HFF-Myc (cell line): ENCODE measurements at regions not wholly inside any gene's neighbourhood (a gene's known extent, or its start where the extent isn't known, plus 50 kb on each side); places are given as distances from the start of the nearest gene placed in this dataset.

Experiments
- DNase-seq: peaks from one replicate; pipeline ENCODE4 v3.0.0-alpha.2; 2011; ENCODE audit warnings: low read depth; ENCODE audit errors: extremely low read depth
- H3K4me3 ChIP-seq: replicated peaks from 2 replicates; pipeline ENCODE4 v1.5.1; 2011; ENCODE audit warnings: low read depth, mild to moderate bottlenecking, control low read depth, low read length
- TF ChIP-seq, protein P1 (sequence below): IDR thresholded peaks from 2 replicates; pipeline ENCODE4 v1.5.1; 2012; ENCODE audit warnings: mild to moderate bottlenecking, low read depth, low read length, control low read depth; ENCODE audit errors: missing control alignments

GRCh38 chr1:200238311-200238710, 171.5 kb downstream of the ZNF281 start:
- no peak for DNase-seq
- no peak overlapping the region for H3K4me3 ChIP-seq
- TF ChIP-seq, protein P1, sequence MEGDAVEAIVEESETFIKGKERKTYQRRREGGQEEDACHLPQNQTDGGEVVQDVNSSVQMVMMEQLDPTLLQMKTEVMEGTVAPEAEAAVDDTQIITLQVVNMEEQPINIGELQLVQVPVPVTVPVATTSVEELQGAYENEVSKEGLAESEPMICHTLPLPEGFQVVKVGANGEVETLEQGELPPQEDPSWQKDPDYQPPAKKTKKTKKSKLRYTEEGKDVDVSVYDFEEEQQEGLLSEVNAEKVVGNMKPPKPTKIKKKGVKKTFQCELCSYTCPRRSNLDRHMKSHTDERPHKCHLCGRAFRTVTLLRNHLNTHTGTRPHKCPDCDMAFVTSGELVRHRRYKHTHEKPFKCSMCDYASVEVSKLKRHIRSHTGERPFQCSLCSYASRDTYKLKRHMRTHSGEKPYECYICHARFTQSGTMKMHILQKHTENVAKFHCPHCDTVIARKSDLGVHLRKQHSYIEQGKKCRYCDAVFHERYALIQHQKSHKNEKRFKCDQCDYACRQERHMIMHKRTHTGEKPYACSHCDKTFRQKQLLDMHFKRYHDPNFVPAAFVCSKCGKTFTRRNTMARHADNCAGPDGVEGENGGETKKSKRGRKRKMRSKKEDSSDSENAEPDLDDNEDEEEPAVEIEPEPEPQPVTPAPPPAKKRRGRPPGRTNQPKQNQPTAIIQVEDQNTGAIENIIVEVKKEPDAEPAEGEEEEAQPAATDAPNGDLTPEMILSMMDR = no peak

DNA sequence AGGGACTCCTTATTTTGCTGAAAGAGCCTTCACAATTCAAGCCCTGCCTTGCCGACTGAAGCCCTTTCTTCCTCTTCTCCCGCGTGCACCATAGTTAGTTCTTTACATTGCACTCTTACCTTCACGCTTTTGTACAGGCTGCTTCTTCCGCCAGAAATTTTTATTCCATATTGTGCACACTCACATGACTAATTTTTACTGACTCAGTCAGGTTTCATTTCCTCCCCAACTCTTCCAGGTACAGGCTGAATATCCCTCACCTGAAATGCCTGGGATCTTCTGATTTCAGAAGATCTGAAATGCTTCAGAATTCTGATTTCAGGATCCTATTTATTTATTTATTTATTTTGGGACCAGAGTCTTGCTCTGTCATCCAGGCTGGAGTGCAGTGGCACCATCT, 172.8 kb downstream of the ZNF281 start:
- TF ChIP-seq, protein P1 = no peak
- DNase-seq = no peak
- H3K4me3 ChIP-seq = no peak overlapping the region

DNA sequence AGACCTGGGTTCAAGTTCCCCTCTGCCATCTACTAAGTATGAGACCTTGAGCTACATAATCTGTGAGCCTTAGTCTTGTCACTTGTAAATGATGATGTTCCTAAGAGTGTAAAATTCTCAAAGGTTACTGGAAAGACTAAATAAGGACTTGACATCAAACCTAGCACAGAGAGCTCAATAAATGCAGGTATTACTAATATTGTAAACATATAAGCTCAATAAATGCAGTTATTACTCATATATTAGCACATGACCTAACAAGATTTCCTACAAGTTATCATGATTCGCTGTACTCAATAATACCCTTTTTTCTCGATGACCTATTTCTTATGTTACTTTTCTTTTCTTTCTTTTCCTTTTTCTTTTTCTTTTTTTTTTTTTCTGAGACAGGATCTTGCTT, 174.9 kb downstream of the ZNF281 start:
- no peak for DNase-seq
- TF ChIP-seq, protein P1 = no peak
- no peak overlapping the region for H3K4me3 ChIP-seq

GRCh38 chr1:200233393-200233792, 176.4 kb downstream of the ZNF281 start:
- H3K4me3 ChIP-seq = no peak overlapping the region
- DNase-seq = no peak

GRCh38 chr1:200231787-200232231, 178.0 kb downstream of the ZNF281 start:
- DNase-seq = no peak
- H3K4me3 ChIP-seq = no peak overlapping the region
- TF ChIP-seq, protein P1 = no peak

More at GRCh38 chr1:200233393-200233792, 176.4 kb downstream of the ZNF281 start:
- TF ChIP-seq, protein P1 = no peak

DNA sequence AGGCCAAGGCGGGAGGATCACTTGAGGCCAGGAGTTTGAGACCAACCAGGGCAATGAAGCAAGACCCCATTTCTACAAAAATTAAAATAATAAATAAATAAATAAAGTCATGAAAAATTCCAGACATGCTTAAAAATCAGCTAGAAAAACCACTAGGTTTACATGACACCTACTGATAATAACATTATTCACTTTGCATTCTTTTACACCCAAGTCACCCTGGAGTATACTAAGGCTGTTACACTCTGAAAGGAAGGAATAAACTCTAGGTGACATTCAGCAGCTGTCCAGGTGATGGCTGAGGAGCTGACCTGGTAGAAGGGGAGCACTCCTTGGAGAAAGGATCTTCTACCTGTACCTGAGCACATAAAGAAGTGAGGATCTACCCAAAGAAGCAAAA, 179.2 kb downstream of the ZNF281 start:
- no peak for DNase-seq
- TF ChIP-seq, protein P1 = no peak

GRCh38 chr1:200228486-200228885, 181.3 kb downstream of the ZNF281 start:
- H3K4me3 ChIP-seq = no peak overlapping the region
- TF ChIP-seq, protein P1 = no peak
- no peak for DNase-seq

More for the DNA sequence above, 179.2 kb downstream of the ZNF281 start:
- H3K4me3 ChIP-seq = no peak overlapping the region
